ENCODE measurements at regions not wholly inside any gene's neighbourhood (a gene's known extent, or its start where the extent isn't known, plus 50 kb on each side); places are given as distances from the start of the nearest gene placed in this dataset.

GRCh38 chr13:78404846-78405360 is 198.4 kb downstream of the POU4F1 start:
- Mint-ChIP-seq H3K4me1 (ENCODE audit: low read depth) (no peaks in the 10 kb centered on the region), H3K27ac (no peak overlapping the region), H3K27me3 (no peaks in the 10 kb centered on the region), H3K4me3 (no peak overlapping the region), H3K9me3 (no peaks in the 10 kb centered on the region), H3K36me3 (ENCODE audit: low read depth) (no peaks in the 10 kb centered on the region)
- intact Hi-C loops (cut with micrococcal nuclease): no loop called here

- H3K27ac Mint-ChIP-seq: no peak overlapping the region
- H3K4me3 Mint-ChIP-seq: no peak overlapping the region
- no peaks in the 10 kb centered on the region for H3K9me3 Mint-ChIP-seq
- intact Hi-C loops (cut with micrococcal nuclease): no loop called here
- no peaks in the 10 kb centered on the region for H3K4me1 Mint-ChIP-seq (ENCODE audit: low read depth)
- no peaks in the 10 kb centered on the region for H3K36me3 Mint-ChIP-seq (ENCODE audit: low read depth)
- H3K27me3 Mint-ChIP-seq: no peaks in the 10 kb centered on the region
Observed at GRCh38 chr13:78402708-78403400, 200.5 kb downstream of the POU4F1 start.

GRCh38 chr13:78401873-78402707 is 201.3 kb downstream of the POU4F1 start:
- Mint-ChIP-seq H3K4me3 (no peak overlapping the region), H3K27ac (no peak overlapping the region), H3K27me3 (no peaks in the 10 kb centered on the region), H3K4me1 (ENCODE audit: low read depth) (no peaks in the 10 kb centered on the region), H3K36me3 (ENCODE audit: low read depth) (no peaks in the 10 kb centered on the region), H3K9me3 (no peaks in the 10 kb centered on the region)
- intact Hi-C loops (cut with micrococcal nuclease): no loop called here

DNA sequence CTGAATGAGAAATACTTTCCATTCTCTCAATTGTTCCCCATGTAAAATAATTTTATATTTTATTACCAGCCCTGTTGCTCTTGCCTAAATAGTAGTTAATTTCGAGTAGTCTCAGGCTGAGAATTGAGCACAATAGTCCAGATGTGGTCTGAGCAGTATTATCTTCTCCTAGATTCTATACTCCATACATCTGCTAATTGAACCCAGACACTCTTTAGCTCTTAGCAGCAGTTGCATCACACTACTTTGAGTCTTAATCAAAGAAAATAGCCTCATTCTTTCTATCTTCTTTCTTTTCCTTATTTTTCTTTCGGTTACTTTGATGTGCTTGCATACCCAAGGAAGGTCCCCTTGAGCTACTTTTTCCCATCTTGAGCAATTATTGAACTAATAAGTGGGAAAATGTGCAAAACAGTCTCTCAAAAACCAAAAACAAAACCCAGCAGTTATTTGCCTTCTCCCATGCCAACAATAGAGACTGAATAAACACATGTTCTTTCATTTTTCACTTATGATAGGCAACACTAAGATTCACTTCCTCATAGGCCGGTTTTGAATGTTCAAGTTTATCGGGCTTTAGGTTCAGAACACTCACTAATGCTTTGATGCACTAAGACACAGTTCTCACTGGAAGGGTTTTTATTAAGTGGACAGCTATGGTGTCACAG is 204.5 kb downstream of the POU4F1 start:
- Mint-ChIP-seq H3K27ac (no peak overlapping the region), H3K4me3 (no peak overlapping the region), H3K9me3 (no peaks in the 10 kb centered on the region), H3K4me1 (ENCODE audit: low read depth) (no peaks in the 10 kb centered on the region), H3K27me3 (no peaks in the 10 kb centered on the region), H3K36me3 (ENCODE audit: low read depth) (no peaks in the 10 kb centered on the region)
- intact Hi-C loops (cut with micrococcal nuclease): no loop called here

- Mint-ChIP-seq H3K4me1 (ENCODE audit: low read depth) (peaks cover 5% of the 10 kb centered on the region), H3K27ac (no peak overlapping the region), H3K9me3 (no peaks in the 10 kb centered on the region), H3K4me3 (no peak overlapping the region), H3K27me3 (no peaks in the 10 kb centered on the region), H3K36me3 (ENCODE audit: low read depth) (no peaks in the 10 kb centered on the region)
- intact Hi-C loops (cut with micrococcal nuclease): no loop called here
Observed at GRCh38 chr13:78393286-78394142, 209.8 kb downstream of the POU4F1 start.

DNA sequence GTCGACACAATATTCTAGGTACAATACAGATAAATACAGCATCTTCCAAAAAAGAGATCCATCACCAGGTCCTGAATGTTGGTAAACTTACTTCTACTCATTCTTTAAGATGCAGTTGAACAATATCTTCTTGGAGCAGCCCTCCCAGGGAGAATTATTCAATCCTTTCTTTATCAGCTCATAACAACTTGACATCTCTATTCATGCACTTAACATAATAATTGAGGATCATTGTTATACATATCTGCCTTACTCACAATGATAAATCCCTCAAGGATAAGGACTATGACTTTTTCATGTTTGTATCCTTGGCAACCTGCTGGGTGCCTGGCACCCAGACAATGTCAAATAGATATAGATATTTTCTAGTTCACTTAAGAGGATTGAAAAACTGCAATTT is 219.5 kb downstream of the POU4F1 start:
- peaks cover 9% of the 10 kb centered on the region for H3K4me1 Mint-ChIP-seq (ENCODE audit: low read depth)
- no peaks in the 10 kb centered on the region for H3K27me3 Mint-ChIP-seq
- H3K4me3 Mint-ChIP-seq: no peak overlapping the region
- H3K36me3 Mint-ChIP-seq (ENCODE audit: low read depth): no peaks in the 10 kb centered on the region
- intact Hi-C loops (cut with micrococcal nuclease): no loop called here
- H3K9me3 Mint-ChIP-seq: no peaks in the 10 kb centered on the region
- H3K27ac Mint-ChIP-seq: no peak overlapping the region

- Mint-ChIP-seq H3K4me3 (no peak overlapping the region), H3K9me3 (peaks cover under 1% of the 10 kb centered on the region), H3K36me3 (ENCODE audit: low read depth) (no peaks in the 10 kb centered on the region), H3K27ac (no peak overlapping the region), H3K4me1 (ENCODE audit: low read depth) (peaks cover 9% of the 10 kb centered on the region), H3K27me3 (no peaks in the 10 kb centered on the region)
- intact Hi-C loops (cut with micrococcal nuclease): no loop called here
Observed at GRCh38 chr13:78383071-78383484, 220.3 kb downstream of the POU4F1 start.

GRCh38 chr13:78382491-78382890 is 220.9 kb downstream of the POU4F1 start:
- H3K4me3 Mint-ChIP-seq: no peak overlapping the region
- H3K27me3 Mint-ChIP-seq: no peaks in the 10 kb centered on the region
- H3K36me3 Mint-ChIP-seq (ENCODE audit: low read depth): no peaks in the 10 kb centered on the region
- peaks cover 7% of the 10 kb centered on the region for H3K9me3 Mint-ChIP-seq
- intact Hi-C loops (cut with micrococcal nuclease): no loop called here
- no peak overlapping the region for H3K27ac Mint-ChIP-seq
- H3K4me1 Mint-ChIP-seq (ENCODE audit: low read depth): peaks cover 9% of the 10 kb centered on the region

- Mint-ChIP-seq H3K4me3 (no peak overlapping the region), H3K36me3 (ENCODE audit: low read depth) (no peaks in the 10 kb centered on the region), H3K9me3 (peaks cover 16% of the 10 kb centered on the region), H3K4me1 (ENCODE audit: low read depth) (no peaks in the 10 kb centered on the region), H3K27ac (no peak overlapping the region), H3K27me3 (no peaks in the 10 kb centered on the region)
- intact Hi-C loops (cut with micrococcal nuclease): no loop called here
Observed at GRCh38 chr13:78376822-78377221, 226.5 kb downstream of the POU4F1 start.

- Mint-ChIP-seq H3K4me1 (ENCODE audit: low read depth) (no peaks in the 10 kb centered on the region), H3K9me3 (peaks cover 16% of the 10 kb centered on the region), H3K4me3 (no peak overlapping the region), H3K27ac (no peak overlapping the region), H3K36me3 (ENCODE audit: low read depth) (no peaks in the 10 kb centered on the region), H3K27me3 (no peaks in the 10 kb centered on the region)
- intact Hi-C loops (cut with micrococcal nuclease): no loop called here
Observed at GRCh38 chr13:78376033-78376432, 227.3 kb downstream of the POU4F1 start.

DNA sequence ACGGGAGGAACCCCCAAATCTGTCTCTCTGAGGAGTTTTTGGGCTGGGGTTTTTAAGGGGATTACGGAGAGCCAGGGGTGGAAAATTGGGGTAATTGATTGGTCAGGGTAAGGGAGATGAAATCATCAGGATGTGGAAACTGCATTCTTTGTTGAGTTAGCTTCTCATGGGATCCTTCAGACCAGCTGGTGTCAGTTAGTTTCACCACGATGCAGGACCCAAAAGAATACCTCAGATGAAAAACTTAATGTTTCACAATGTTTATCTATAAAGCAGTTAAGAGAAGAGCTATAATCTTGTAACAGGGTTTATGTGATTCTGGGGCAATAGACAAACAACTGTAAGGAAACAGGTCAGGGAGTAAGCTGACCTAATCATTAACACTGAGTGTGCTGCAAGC is 230.8 kb downstream of the POU4F1 start:
- Mint-ChIP-seq H3K27me3 (no peaks in the 10 kb centered on the region), H3K9me3 (peaks cover 10% of the 10 kb centered on the region), H3K4me3 (no peak overlapping the region), H3K36me3 (ENCODE audit: low read depth) (no peaks in the 10 kb centered on the region), H3K27ac (no peak overlapping the region), H3K4me1 (ENCODE audit: low read depth) (no peaks in the 10 kb centered on the region)
- intact Hi-C loops (cut with micrococcal nuclease): no loop called here

DNA sequence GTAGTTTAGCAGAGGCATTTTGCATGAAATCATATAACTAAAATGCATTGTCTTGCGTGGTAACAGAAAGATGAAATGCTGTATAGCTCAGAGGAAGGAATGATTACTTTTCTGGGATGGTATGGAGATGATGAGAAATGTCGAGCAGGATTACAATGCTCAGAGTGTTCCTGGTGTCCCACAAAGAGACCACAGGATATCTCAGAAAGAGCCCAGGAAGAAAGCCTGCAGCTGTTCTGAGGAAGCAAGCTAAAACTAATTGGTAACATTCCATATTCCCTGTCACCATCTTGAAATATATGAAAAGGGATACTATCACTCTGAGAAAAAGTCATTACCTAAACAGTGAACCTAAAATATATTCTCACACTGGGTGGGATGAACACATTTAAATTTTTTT is 233.1 kb downstream of the POU4F1 start:
- no peak overlapping the region for H3K4me3 Mint-ChIP-seq
- no peaks in the 10 kb centered on the region for H3K36me3 Mint-ChIP-seq (ENCODE audit: low read depth)
- H3K27me3 Mint-ChIP-seq: no peaks in the 10 kb centered on the region
- H3K27ac Mint-ChIP-seq: no peak overlapping the region
- H3K9me3 Mint-ChIP-seq: no peaks in the 10 kb centered on the region
- intact Hi-C loops (cut with micrococcal nuclease): no loop called here
- no peaks in the 10 kb centered on the region for H3K4me1 Mint-ChIP-seq (ENCODE audit: low read depth)

DNA sequence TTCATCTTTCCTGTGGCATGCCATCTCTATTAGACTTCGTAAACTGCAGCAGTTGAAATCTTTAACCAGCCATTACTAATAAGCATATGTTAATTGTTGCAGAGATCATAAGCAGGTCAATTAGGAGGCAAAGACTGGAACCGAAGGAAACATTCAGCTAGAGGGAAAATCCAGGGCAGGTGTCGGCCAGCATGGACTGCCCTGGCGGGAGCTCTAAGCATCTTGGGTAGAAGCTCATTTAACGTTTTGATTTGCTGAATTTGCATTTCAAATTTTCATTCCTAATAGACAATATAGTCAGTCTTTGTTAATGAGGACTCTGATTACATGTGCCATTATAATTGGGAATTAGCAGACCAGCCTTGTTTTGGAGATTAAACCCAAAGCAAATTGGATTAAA is 238.6 kb downstream of the POU4F1 start:
- H3K27ac Mint-ChIP-seq: no peak overlapping the region
- H3K9me3 Mint-ChIP-seq: no peaks in the 10 kb centered on the region
- intact Hi-C loops (cut with micrococcal nuclease): no loop called here
- H3K36me3 Mint-ChIP-seq (ENCODE audit: low read depth): no peaks in the 10 kb centered on the region
- H3K4me1 Mint-ChIP-seq (ENCODE audit: low read depth): no peaks in the 10 kb centered on the region
- H3K4me3 Mint-ChIP-seq: no peak overlapping the region
- H3K27me3 Mint-ChIP-seq: no peaks in the 10 kb centered on the region
